Hepatic stellate cell (primary cell): ENCODE measurements at regions not wholly inside any gene's neighbourhood (a gene's known extent, or its start where the extent isn't known, plus 50 kb on each side); places are given as distances from the start of the nearest gene placed in this dataset.

Source experiments
- DNase-seq: peaks from one replicate; pipeline ENCODE4 v3.0.0; 2011; ENCODE audit warnings: low spot score

DNA sequence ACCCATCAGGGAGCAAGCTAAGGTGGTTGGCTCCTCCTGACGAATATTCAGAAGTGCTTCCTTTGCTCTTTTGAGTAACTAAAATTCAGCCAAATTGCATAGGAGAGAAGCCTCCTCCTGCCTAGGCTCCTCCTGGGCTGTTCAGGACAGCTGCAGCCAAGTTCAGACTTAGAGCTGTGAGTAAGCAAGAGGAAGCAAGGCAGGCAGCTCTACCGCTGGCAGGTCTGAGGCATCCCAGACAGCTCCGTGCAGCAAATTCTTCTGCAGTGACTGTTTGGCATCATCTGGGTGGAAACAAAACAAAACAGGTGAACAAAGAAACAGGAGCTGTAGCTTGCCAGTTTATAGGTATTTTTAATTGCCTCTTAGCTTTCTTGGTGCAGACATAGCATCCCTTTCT lies 421.0 kb downstream of the GADD45G start:
- no peak for DNase-seq

DNA sequence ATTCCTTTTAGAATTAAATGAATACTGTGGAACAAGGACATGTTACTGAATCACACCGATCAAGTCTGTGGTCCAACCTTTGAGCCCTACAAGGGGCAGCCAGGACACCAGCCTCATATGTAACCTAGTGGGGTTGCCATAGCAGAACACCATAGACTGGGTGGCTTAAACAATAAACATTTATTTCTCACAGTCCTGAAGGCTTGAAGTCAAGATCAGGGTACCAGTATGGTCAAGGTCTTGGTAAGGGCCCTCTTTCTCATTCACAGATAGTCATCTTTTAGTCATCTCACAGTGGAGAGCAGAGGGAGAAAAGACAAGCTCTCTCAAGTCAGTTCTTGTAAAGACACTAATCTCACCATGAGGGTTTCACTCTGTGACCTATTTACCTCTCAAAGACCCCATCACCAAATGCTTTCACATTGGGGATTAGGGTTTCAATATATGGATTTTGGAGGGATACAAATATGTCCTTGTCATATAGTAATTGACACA lies 422.5 kb downstream of the GADD45G start:
- no peak for DNase-seq

DNA sequence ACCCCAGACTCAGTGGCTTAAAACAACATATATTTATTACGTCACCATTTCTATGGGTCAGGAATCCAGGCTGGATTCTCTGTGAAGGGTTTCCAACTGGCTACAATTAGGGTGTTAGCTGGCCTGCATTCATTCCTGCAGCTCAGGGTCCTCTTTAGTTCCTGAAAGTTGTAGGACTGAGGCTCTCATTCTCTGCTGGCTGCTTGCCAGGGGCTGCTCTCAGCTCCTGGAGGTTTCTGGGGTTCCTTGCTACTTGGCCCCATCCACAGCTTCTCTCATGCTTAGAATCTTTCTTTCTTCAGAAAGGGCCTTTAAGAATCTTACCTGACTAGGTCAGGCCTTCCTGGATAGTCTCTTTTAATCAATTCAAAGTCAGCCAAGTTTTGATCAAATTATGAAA lies 424.6 kb downstream of the GADD45G start:
- no peak for DNase-seq

DNA sequence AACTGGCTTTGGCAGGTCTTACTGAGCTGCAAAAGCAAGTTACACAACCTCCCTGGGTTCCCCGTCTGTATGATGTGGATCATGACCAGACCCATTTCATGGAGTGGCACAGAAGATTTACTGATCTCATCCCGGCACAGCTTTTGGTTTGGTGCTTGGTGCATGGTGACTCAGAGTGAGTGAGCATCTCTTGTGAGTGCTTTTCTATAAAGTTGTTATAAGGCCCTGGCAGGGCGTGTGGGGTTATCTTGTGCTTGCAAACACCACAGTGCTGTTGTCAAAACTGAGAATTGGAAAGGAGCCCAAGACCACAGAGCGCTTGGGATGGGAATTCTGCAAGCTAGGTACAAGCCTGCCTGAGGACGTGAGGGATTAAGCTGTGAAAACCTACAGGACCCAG lies 425.2 kb downstream of the GADD45G start:
- DNase-seq, result no peak

DNA sequence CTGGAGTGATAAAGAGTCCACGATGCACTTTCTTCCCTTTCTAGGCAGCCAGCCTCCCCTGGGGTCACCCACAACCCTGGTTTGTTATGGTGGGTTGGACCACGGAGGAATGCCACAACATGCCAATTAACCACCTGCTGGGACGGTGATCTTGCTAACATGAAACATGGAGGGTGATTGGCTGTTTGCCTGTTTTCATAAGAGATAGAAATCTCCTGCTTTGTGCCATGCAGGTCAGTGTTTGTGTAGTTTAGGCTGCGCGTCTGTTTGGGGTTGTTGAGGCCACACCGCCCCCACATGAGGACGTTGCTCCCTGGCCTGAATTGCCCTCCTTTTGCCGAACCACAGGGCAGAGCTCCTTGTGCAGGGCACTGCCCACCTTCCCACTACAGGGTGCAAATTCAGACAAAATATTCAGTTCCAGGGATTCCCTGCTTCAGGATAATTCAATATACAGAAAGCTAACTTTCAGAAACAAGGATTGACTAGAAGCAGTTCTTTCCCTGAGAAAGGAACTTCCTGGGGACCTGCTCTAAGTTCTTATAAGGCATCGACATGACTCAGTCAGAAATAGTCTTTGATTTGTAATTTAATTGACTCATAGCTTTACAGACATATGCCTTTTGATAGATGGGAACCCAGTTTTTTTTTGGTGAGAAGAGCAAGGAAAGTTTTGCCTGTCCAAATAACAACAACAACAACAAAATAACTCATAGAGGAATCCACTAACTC lies 427.6 kb downstream of the GADD45G start:
- DNase-seq, result no peak

DNA sequence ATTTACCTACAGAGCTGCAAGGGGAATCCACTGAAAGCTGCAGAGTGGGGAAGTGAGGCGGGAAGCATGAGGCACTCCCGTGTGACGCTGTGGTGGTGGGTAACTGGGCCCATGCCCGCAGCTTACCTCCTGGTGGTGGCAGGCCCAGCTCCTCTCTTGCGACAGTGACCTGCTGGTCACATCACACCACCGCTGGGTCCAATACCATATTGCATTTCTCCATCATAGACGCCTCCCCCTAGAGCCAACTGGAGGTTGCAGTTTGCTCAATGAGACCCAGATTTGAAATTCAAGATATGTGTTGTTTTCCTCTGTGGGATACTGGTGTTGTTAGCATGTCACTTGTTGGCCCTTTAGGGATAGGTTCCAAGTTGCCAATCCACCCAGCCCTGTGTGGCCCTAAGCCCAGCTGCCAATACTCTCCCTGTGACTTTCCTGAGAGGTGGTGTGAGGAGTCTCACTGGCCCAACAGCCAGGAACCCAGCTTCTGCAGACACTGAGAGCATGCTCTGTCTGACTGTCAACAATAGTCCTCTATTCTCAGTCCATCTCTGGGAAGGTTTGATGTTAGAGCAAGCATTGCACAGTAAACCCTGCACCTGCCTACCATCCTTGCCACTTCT lies 428.3 kb downstream of the GADD45G start:
- no peak for DNase-seq

DNA sequence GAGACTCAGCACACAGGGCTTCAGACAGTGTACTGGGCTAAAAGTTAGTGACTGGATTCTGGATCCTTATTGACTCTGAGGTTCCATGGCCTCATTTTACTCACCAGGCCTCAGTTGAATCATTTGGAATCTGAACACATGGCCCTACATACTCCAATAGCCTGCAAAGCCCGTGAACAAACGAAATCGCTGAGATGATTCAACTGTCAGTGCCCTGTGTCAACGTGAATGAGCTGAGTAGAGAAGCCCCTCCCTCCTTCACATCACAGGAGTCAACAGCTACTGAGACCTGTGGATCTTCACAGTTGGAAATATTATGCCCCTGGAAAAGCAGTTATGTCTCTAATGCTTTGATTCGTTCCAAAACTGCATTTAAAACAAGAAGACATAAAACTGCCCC lies 429.3 kb downstream of the GADD45G start:
- DNase-seq, result no peak

DNA sequence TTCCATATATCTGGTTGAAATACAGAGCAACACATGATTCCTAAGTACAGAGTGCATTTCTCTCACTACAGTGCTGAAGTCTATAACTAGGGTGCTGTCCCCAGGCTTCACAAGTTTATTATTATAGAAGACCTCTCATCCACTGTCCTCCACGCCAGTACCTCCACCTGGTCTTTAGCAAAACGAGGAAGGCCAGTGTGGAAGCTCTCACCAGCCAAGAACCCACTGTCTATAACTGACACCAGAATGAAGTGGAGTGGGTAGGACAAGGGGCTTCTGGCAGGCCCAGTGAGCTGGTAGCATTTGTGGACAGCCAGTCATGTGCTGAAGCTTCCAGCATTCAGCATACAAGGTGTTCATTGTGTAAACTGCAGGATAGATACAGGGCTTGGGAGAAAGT lies 430.7 kb downstream of the GADD45G start:
- no peak for DNase-seq

DNA sequence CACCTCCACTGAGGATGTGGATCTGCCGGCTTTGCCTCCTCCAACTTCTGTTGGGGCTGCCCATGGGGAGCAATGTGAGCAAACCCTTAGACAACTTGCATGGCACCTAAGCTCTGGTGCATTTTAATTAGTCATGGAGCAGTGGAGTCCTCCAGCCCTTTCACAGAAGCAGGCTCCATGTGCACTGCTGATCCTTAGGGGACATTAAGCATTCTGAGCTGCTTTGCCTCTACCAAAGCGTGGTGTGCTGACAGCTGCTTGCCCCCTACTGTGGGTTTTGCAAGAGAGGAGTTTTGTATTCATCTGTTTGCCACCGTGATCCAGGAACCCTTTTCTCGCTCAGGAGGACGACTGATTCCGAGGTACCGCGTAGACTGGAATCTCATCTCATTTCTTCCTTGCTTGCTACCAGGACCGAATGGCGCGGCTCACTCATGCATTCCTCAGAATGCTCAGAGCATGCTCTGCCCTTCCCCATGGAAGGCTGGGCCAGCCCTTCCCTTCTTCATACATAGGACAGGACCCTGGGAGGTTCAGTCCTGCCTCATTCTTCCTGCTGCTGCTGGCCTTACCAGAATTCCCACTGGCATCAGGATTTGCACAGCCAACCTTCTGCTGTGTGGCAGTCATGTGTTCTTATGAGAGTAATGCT lies 432.5 kb downstream of the GADD45G start:
- no peak for DNase-seq

DNA sequence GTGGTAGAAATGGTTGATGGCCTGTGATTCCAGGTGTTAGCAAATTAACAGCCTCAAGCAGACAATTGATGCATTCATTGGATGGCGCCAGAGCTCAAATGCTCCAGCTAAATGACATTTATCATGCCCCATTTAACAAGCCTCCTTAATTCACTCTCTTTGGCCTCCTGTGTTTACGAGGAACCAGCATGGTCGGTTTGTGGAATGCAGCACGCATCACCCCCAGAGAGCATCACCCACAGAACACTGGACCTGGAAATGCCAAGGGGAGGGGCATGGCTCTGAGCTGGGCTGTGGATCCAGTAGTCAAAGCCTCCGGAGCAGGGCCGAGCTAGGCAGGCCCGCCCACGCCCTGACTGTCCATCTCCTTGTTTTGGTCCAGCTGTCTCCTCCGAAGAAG lies 434.0 kb downstream of the GADD45G start:
- DNase-seq, result no peak

DNA sequence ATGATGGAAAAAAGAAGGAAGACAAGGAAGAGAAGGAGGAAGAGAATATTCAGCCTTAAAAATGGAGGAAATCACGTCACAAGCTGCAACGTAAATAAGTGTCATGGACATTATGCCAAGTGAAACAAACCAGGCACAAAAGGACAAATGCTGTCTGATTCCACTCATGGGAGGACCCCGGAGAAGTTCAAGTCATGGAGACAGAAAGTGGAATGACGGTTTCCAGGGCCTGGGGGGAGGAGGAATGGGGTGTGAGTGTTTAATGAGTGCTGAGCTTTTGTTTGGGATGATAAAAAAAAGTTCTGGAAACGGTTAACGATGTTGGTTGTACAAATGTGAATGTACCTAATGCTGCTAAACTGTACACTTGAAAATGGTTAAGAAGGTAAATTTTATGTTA lies 439.5 kb downstream of the GADD45G start:
- no peak for DNase-seq

DNA sequence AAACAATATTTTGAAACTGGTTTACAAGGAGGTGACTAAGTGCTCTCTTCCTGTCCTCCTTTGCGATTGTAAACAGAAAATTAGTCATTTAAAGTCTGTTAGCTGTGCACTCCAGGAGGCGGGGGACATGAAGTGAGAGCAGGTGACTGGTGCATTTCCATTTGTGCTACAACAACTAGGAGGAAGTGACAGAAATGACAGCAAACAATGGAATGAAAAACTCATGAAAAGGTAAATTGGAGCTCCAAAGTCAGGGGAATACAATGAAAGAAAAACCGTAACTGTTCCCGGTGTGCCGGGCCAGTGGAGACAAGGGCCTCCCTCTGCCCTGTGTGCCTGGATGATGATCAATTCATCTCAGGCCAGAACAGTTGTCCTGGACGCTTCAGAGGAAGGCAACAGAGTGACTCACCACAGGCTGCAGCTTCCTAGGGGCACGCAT lies 439.9 kb downstream of the GADD45G start:
- DNase-seq, result no peak

DNA sequence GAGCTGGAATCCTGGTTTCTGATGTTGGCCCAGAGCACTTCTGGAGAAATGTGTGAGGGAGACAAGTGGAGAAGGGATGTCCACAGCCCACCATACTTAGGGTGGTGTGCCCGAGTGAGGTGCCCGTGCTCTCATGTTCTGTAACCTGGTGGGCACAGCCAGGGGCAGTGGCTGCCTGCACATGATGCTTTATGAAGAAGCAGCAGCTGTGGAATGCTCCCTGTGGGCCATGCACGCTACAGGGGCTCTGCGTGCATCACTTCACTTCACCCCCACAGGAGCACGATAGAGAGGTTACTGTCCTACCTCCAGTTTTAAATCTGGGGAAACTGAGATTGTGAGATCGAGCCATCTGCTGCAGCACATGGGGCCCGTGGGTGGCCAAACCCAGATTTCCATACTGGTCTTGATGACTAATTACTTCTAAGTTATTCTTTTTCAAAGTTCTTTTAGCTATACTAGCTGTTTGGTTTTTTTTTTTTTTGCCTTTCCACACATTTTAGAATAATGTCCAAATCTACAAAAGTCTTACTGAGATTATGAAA lies 441.6 kb downstream of the GADD45G start:
- DNase-seq, result no peak

DNA sequence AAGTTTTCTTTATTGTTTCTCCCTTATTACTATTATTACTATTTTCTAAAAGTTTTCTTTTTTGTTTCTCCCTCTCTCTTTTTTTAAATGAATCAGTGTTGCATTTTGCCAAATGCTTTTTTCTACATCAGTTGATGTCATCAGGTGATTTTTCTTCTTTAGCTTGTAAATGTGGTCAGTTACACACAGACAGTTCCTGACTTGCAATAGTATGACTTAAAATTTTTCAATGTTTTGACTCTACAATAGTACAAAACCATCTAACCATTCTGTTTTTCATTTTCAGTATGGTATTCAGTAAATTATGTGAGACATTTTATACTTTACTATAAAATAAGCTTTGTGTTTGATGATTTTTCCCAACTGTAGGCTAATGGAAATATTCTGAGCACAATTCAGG lies 443.0 kb downstream of the GADD45G start:
- DNase-seq, result no peak

DNA sequence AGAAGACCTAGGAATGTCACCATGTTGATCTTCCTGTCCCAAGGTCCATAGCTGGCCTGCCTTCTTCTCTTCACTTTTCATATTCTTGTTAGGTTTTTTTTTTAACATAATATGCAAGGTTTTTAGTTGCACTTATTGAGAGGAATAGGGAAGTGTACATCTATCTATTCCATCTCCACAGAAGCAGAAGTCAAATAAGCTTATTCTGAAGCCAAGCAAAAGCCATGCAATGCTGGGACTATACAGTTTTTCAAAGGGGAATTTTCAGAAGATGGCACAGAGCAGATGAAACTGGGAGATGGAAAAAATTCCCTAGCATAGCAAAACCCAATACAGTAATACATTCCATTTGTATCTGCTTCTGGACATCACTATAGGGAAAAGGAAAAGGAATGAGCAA lies 447.6 kb downstream of the GADD45G start:
- no peak for DNase-seq

DNA sequence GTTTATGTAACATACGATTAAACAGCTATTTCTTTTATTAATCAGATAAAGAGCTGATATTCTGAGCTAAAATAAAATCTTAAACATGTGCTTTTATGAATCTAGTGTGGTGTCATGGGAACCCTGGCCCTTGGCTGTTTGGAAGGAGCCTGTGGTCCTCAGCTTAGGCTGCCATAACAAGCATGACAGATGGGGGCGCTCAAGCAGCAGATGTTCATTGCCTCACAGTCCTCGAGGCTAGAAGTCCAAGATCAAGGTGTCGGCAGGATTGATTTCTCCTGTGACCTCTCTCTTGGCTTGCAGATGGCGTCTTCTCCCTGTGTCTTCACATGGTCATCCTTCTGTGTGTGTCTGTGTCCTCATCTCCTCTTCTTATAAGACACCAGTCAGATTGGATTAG lies 448.2 kb downstream of the GADD45G start:
- no peak for DNase-seq

DNA sequence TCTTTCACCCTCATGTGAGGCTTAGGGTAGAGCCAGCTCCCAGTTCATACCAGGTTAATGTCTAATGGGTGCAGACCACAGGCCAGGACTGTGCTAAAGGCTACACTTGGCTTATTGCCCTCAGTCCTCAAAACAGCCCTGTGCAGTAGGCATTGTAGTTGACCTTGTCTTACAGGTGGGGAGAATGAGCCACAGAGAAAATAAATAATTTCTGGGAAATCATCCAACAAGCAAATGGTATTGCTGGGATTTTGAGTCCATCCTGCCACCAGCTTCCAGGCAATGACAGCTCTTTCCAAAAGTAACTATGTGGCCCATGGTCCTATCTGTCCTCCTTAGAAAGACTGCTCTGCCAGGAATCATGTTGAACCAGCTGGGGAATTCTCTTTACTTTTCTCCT lies 450.0 kb downstream of the GADD45G start:
- no peak for DNase-seq

DNA sequence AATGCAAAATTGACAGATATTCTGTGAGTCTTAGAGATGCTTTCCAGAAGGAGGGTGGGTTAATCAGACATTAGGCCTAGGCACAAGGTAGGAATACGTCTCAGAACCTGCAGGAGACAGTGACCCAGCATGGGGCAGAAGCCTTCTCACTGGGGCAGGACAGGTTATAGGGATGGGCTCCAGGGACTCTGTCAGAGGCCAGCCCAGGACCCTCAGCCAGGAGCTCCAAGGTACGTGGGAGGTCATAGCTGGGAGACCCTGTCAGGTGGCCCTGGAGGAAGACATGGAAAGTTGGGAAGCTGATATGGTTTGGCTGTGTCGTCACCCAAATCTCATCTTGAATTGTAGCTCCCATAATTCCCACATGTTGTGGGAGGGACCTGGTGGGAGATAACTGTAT lies 450.4 kb downstream of the GADD45G start:
- no peak for DNase-seq

DNA sequence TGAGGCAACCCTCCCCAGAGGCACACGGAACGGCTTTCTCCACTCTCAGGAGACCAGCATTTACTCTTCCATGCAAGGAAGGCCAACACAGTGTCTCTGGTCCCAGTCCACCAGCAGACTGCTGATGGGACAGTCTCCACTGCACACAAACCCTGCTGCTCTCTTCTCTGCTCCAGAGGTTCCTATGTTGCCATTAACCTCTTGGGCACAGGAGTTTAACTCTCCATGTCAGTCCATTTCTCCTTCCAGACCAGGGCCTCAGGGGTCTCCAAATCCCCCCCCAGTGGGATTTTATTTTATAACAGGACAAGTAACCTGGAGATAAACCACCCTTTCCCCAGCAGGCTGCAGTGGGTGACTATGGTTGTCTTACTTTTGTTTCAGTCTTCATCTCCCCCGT lies 452.5 kb downstream of the GADD45G start:
- DNase-seq, result no peak

DNA sequence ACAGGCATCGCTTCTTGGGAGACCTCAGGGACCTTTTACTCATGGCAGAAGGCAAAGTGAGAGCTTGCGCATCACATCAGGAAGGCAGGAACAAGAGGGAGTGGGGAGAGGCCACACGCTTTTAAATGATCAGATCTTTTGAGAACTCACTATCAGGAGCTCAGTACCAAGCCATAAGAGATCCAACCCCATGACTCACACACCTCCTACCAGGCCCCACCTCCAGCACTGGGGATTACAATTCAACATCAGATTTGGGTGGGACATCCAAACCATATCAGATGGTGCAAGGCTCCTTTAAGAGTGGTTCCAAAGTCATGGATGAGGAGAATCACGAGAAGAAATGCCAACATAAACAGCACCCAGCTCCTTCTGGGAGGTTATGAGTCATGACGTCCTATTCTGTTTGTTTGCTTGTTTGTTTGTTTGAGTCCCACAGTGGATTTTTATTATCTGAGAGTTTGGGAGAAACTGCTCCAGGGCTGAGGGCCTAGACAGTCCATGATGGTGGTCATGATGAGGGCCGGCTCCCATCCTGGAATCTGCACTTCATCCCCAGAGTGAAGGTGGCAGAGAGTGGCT lies 453.5 kb downstream of the GADD45G start:
- no peak for DNase-seq

DNA sequence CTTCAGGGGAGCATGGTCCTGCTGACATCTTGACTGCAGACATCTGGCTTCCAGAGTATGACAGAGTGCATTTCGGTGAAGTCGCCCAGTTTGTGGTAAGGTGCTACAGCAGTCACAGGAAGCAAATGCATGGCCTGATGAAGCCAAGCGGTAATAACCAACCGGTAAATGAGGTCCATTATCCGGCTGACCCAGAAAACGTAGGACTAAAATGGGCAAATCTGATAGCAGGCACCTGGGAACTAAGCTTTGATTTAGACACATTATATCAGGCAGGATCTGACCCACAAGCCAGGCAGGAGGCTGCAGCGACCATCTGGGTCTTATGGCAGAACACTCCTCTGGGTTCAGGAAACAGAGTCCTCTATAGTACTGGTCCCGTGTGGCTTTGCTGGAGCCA lies 454.6 kb downstream of the GADD45G start:
- DNase-seq, result no peak

DNA sequence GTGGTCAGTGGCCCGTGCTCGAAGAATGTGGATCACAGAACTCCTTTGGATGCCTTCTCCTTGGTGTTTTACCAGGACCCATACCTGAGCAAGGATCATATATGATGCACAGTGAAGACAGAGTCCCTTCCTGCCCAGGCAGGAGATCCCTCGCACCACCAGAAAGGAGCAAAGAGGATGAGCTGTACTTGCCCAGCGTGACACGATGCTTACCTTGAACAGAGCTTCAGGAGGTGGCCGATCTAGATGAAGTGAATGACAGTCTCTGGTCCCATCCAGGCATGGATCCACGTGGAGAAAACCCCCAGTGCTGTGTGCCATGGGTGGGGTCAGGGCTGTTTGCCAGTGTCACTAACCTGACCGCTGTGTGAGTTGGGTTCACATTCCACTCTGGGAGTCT lies 455.4 kb downstream of the GADD45G start:
- no peak for DNase-seq

DNA sequence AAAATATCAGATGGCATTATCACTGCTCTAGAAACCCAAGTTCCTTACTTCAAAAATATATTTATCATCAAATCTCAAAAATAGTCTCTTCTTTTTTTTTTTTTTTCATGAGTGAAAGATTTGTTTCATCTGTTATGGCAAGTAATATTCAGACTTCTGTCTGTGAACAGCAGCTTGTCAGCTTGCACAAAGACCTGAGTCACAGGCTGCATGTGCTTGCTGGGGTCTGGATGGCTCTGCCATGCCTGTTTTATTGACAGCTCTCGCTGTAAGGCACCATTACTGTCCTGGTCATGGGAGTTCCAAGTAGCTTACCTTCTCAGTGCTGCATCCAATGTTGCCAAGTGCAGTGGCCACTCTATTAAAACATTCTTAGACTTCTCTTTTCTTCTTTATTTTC lies 456.4 kb downstream of the GADD45G start:
- no peak for DNase-seq
